ENCODE measurements at regions not wholly inside any gene's neighbourhood (a gene's known extent, or its start where the extent isn't known, plus 50 kb on each side); places are given as distances from the start of the nearest gene placed in this dataset.

GRCh38 chr1:5493851-5494311 lies 498.3 kb downstream of the NPHP4 start:
- Histone ChIP-seq H3K4me3 (no peak overlapping the region), H3K27me3 (peaks cover 0 to 51% (median 30%) of the 10 kb centered on the region in 7 donors), H3K9me3 (peaks cover 0 to 7% (median 0%) of the 10 kb centered on the region in 11 donors), H3K4me1 (no peaks in the 10 kb centered on the region), H3K36me3 (no peaks in the 10 kb centered on the region), H3K27ac (no peak overlapping the region)
- DNase-seq: no peak
- ATAC-seq: peak in 1 of 8 donors; percentile 29
- WGBS, 2 donors: 70 to 75% methylated on average over 9 of the region's 9 CpGs
- intact Hi-C loops (cut with DNase I): no loop called here
- no peak for TF ChIP-seq CTCF (IDR thresholded peaks at IDR 0.05)

DNA sequence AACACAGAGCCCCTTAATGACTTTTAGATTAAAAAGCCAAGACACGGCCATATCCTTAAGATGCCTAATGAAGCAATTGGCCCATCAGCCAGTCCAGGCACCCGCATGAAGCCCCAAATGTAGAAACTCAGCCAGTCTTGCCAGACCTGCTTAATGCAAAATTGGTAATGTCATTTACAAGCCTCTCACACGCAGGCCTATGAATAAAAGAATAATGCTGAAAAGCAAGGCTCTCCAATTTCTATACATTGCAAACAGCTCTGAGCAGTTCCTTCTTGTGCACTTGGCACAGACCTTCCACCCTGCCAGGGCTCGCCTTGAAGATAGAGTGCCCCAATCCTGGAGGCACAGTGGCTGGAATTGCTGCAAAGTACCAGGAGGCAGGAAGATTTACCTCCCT lies 498.9 kb downstream of the NPHP4 start:
- no peaks in the 10 kb centered on the region for H3K4me1 ChIP-seq
- no peak for TF ChIP-seq CTCF (IDR thresholded peaks at IDR 0.05)
- no peak overlapping the region for H3K4me3 ChIP-seq
- no peaks in the 10 kb centered on the region for H3K36me3 ChIP-seq
- ATAC-seq (no peak), DNase-seq (no peak)
- no peak overlapping the region for H3K27ac ChIP-seq
- H3K27me3 ChIP-seq: peaks cover 0 to 56% (median 24%) of the 10 kb centered on the region in 7 donors
- WGBS, 2 donors: 74 to 82% methylated on average over 4 of the region's 4 CpGs
- intact Hi-C loops (cut with DNase I): no loop called here
- H3K9me3 ChIP-seq: peaks cover 0 to 7% (median 0%) of the 10 kb centered on the region in 11 donors

DNA sequence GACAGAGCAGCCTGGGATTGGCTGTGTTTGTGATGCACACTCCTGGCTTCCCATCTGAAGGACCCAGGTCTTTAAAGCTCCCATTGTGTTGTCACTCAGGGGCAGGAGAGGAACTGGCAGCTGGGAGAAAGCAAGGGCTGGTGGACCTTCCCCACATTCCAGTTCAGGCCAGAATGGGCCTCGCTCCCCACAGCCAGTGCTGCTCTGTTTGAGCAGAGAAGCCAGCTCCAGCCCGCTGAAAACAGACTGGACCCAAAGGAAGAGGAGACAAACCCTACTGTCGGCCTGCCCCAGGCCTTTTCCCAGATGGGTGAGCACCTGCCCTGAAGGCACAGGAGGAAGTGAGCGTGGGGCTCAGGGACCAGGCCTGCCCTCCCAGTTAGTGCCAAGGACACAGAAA lies 499.4 kb downstream of the NPHP4 start:
- ATAC-seq (no peak), DNase-seq (no peak)
- 80 to 82% methylated on average over 4 of the region's 4 CpGs for WGBS, 2 donors
- Histone ChIP-seq H3K27ac (no peak overlapping the region), H3K36me3 (no peaks in the 10 kb centered on the region), H3K4me1 (no peaks in the 10 kb centered on the region), H3K27me3 (peaks cover 0 to 56% (median 23%) of the 10 kb centered on the region in 7 donors), H3K9me3 (peaks cover 0 to 7% (median 0%) of the 10 kb centered on the region in 11 donors), H3K4me3 (no peak overlapping the region)
- intact Hi-C loops (cut with DNase I): no loop called here
- no peak for TF ChIP-seq CTCF (IDR thresholded peaks at IDR 0.05)

- Histone ChIP-seq H3K9me3 (no peaks in the 10 kb centered on the region), H3K27ac (no peak overlapping the region), H3K27me3 (peaks cover 0 to 55% (median 30%) of the 10 kb centered on the region in 7 donors), H3K4me1 (no peaks in the 10 kb centered on the region), H3K4me3 (no peak overlapping the region), H3K36me3 (no peaks in the 10 kb centered on the region)
- no peak for TF ChIP-seq CTCF (IDR thresholded peaks at IDR 0.05)
- intact Hi-C loops (cut with DNase I): no loop called here
- 72 to 79% methylated on average over 9 of the region's 9 CpGs for WGBS, 2 donors
- DNase-seq (no peak), ATAC-seq (no peak)
Measured at GRCh38 chr1:5491207-5491904, 500.9 kb downstream of the NPHP4 start.

All from heart right ventricle (tissue), 16 donors.